ENCODE measurements at regions not wholly inside any gene's neighbourhood (a gene's known extent, or its start where the extent isn't known, plus 50 kb on each side); places are given as distances from the start of the nearest gene placed in this dataset.
A peak's percentile ranks its signal among the peaks of the same experiment; 100 is the strongest.
"Not testable (repeated sequence)": the region's sequence is repeated elsewhere in the genome, so short reads cannot be mapped to it uniquely, and the experiment has no call there.

DNA sequence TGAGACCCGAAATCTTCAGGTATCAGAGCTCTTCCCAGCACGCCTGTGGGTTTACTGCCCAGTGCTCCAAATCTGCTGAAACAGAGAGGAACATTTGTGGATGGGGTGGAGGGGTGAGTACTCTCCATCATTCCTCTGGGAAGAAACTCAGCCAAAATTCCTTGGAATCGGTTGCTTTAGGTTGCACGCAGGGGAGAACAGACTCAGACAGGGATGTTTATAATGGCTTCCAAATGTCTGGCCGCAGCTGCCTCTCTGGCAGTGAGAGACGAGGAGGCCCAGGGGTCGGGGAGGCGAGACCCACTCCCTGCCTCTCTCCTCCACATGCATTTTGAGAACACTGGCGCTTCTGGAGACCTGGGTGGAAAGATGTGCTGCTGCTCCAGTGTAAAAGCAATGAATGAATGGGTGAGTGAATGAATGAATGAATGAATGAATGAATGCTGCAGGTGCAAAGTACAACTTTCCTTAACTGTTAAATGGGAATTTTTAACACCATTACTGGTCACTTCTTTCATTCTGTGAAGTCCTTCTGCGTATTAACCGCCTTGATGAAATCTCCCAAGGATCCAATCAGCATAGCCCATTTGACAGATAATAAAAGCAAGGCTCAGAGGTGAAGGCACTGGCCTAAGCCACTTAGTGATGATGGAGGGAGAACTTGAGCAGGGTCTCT, 437.4 kb downstream of the MIAT start:
- no peak for DNase-seq (ENCODE audit: low spot score)

DNA sequence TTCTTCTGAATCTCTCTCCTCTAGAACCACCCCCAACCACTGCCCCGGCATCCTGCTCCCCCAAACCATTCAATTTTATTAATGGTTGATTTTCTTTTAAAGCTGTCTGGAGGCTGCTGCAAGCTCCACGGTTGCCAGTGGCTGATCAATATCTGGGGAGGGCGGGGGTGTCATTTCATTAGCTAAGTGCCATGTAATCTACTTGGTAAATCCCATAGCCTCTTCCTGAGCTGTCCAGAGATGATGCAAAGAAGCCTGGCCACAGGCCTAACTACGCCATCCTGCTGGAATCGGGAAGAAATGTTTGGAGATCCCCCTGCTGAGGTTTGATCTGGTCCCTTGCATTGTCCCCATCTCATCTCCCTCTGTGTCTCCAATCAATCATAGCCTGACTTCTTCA, 440.1 kb downstream of the MIAT start:
- DNase-seq (ENCODE audit: low spot score): no peak

DNA sequence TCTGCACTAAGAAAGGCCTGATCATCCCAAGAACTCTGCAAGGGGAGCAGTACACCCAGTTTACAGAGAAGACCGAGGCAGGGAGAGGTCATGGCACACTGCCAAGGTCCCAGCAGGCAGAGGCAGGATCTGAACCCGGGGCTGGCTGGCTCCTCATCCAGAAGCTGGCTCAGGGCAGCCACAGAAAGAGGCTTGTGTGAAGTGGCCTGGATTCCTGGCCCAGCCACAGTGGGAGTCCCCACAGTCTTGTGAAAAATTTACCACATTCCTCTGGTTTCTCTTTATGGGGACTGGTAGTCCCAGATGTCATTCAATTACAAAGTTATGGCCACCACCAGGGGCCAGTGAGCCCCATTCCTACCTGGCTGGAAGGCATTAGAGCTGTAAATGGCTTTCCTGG, 440.5 kb downstream of the MIAT start:
- no peak for DNase-seq (ENCODE audit: low spot score)

DNA sequence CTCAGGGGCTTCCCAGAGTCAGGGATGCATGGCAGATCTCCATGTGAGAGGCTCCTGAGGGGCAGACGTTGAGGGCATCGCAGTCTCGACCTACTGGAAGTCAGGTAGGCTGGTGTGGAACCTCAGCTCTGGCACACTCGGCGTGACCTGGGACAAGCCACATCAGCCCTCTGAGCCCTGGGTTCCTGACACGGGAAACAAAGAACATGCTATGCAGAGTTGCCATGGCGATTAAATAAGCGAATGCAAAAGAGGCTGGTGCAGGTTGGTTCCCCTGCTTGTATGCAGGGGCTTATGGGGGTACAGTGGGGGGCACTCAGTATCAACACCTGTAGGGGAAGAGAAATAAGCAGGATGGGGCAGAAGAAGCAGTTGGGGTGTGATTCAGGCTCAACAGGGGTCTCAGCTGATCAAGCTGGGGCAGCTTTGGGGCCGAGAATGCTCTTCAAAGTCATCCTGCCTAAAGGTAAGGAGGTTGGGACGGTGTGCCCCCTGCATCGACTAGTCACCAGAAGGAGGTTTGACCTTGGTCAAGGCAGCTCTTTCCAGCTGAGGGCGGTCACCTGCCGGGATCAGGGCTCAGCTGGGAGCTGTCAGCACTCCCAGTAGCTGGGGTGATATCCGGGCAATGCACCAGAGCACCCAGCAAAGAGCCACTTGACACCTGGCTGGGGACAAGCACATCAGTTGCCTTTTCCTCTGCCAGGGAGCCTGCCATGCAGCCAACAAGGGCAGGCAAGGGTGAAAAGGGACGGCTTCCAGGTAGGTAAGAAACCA, 442.7 kb downstream of the MIAT start:
- DNase-seq (ENCODE audit: low spot score): no peak

DNA sequence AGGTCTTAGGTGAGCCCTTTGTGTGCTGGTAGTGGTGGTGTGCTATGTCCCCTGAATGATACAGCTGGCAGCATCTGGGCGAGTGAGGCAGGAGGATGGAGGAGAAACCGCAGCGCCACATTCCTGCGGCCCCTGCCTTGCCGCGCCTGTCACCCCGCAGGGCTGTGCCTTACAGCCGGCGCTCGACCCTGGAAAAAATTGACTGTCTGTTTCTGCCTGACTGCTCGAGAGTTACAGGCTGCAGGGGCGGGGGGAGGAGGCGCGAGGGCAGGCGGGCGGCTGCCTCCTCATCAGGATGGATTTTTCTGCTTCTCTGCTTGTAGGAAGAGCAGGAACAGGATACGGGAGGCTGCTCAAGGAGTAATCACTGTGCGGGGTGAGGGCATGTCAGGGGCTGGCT, 443.4 kb downstream of the MIAT start:
- DNase-seq (ENCODE audit: low spot score): no peak

DNA sequence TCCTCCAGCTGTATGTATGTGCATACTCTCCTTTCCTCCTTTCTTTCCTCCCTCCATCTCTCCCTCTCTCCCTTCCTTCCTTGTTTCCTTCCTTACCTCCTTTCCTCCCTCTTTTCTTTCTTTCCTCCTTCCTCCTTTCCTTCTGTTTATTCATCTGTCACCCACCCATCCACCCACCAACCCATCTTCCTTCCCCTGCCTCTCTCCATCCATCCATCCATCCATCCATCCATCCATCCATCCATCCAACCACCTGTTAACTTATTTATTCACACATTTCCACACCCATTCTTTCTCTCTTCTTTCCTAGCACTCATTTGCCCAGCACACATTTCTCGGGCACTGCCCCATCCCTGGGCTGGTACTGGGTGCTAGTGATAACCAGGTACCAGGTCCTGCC, 443.9 kb downstream of the MIAT start:
- no peak for DNase-seq (ENCODE audit: low spot score)

DNA sequence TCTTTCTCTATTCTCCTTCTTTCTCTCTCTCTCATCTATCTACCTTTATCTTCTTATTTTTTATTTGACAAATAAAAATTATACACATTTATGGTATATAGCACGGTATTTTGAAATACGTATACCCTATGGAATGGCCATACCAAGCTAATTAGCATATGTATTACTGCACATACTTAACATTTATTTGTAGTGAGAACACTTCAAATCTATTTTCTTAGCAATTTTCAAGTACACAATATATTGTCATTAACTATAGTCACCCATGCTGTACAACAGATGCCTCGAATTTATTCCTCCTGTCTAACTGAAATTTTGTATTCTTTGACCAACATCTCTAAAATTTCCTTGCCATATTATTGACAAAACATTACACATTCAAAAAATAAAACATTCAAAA, 447.1 kb downstream of the MIAT start:
- no peak for DNase-seq (ENCODE audit: low spot score)

DNA sequence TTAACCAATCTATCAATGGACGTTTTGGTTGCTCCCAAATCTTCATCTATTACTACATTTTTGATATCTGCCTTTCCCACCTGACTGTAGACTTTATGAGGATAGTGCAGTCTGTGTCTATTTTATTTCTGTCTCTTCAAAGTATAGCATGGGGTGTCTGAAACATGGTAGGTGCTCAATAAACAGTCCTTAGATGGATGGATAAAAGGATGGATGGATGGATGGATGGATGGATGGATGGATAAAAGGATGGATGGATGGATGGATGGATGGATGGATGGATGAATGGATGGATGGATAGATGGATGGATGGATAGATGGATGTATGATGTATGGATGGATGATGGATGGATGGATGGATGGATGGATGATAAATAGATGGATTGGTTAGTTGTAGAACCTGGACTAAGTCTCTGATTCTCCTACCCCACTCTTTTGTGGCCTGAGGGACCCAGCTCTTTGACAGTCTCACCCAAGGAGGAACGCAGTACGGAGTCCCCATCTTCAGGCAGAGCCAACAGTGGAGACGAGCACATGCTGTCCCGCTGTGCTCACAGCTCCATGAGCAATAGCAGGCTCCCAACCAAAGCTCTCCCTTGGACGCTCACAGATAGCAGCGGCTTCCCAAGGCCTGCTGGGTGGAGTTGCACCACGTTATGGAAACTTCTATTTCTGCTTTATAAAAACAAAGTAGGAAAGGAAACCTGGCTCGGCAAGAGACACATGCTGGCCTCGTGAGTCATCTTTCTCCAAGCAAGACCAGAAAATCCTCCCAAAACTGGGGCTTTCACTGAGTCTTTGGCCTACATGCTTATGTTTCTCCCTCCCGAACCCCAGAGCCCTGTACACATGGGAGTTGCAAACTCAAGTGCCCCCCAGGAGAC, 448.0 kb downstream of the MIAT start:
- DNase-seq (ENCODE audit: low spot score): no peak

DNA sequence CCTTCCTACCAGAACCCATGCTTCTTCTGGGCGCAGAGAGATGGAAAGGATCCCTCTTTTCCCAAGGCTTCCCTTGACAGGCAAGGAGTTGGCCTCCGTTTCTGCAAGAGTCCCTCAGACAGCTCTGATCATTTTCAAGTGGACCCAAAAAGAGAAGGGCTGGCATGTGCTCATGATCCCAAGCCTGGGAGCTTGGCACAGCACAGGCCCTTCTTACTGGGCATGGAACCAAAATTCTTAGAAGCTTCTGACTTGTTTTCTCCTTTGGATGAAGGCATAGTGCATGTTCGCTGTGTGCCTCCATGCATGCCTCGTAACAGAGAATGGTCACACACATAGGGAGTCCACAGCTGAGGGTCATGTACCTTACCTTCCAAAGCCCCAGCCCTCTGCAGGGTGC, 449.6 kb downstream of the MIAT start:
- DNase-seq (ENCODE audit: low spot score): no peak

DNA sequence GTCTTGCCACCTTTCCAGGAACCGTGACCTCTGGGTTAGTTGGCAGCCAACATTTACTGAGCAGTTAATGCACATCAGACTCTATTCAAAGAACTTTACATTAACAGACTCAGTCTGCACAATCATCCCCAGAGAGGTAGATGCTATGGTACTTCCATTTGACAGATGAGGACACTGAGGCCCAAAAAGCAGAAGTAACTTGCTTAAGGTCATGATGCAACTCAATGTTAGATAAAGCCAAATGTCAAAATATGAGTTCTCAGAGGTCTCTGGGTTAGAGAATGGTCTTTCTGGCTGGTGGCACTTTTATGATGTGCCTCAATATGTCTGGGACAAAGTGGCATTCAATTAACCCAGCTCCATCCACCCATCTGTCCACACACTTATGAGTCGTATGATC, 450.0 kb downstream of the MIAT start:
- DNase-seq (ENCODE audit: low spot score): no peak

DNA sequence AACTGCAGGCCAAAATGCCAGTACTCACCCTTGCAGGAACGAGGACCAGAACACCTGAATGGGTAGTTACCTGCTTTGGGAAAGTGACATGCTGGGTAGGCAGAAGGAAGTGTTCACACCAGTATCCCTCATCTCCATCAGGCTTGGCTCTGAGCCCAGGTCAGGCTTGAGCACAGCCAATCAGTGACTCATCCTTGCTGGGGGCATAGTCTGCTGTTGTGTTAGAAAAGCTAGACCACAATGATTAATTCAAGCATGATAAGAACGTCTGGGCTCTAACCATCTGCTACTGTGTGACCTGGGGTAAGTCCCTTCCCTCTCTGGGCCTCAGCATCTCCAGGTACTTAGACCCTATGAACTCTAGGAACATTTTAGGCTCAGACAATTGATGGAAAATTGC, 450.4 kb downstream of the MIAT start:
- DNase-seq (ENCODE audit: low spot score): no peak

DNA sequence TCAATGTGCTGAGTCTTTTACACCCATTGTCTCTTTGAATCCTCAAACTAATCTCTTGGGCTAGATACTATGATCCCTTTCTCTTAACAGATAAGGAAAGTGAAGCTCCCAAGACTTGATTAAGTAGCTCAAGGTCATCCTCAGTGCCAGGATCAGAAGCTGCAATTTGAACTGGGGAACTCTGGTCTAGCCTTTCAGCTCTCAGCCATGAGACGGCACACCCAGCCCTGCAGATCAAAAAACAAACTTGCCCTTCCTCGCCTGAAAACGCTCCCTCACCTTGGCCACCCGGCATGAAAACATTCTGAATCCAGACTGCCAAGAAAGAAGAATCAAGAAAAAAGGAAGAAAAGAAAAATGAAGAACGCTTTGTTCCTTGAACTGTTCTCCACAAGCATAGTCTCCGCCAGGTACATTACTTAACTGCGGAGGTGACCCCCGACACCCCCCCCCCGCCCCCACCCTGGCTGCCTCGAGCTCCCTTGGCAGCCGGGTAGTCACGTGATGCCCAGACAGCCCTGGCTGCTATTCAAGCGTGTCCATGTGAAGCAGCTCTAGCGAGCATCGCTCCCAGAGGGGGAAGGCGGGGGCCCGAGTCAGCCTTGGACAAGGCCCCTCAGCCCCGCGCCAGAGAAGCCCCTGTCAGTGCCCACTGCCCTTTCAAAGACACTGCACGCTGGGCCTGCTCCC, 451.2 kb downstream of the MIAT start:
- no peak for DNase-seq (ENCODE audit: low spot score)

DNA sequence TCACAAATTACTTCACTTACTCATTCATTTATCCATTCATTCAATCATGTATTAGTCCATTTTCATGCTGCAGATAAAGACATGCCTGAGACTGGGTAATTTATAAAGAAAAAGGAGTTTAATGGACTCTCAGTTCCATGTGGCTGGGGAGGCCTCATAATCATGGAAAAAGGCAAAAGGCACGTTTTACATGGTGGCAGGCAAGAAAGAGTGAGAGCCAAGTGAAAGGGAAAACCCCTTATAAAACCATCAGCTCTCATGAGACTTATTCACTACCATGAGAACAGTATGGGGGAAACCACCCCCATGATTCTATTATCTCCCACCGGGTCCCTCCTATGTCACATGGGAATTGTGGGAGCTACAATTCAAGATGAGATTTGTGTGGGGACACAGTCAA, 452.0 kb downstream of the MIAT start:
- DNase-seq (ENCODE audit: low spot score): not testable (repeated sequence)

DNA sequence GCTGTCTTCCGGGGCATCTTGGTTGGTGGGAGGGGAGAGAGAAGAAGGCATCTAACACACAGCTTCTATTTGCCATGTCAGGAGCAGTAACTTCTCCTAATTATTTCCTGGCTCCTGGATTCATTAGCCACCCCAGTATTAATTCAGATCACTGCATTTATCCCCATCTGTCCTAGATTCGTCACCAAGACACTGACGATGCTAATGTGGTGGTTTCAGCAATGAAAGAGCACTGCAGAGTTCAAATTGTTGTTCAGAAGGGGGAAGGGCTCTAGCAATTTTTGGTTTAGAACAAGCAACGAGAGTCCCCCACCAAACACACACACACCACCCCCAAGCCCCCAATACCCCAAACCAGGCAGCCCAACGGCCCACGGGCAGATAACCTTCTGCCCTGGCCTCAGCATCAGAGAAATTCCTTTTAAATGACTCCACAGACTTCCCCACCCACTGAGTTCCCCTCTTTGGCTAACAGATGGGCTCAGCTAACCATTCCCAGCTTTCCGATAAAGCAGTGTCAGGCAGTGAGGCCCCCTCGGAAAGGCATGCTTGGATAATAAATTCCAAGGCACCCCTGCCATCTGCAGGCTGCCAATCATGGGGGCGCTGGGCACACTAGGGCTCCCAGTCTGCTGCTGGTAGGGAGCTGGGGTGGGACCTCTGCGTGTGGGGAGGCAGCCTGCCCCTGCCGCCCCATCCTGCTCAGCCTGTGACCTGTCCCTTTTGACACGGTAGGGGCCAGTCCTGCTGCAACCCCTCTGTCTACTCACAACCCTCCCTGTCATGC, 453.5 kb downstream of the MIAT start:
- no peak for DNase-seq (ENCODE audit: low spot score)

DNA sequence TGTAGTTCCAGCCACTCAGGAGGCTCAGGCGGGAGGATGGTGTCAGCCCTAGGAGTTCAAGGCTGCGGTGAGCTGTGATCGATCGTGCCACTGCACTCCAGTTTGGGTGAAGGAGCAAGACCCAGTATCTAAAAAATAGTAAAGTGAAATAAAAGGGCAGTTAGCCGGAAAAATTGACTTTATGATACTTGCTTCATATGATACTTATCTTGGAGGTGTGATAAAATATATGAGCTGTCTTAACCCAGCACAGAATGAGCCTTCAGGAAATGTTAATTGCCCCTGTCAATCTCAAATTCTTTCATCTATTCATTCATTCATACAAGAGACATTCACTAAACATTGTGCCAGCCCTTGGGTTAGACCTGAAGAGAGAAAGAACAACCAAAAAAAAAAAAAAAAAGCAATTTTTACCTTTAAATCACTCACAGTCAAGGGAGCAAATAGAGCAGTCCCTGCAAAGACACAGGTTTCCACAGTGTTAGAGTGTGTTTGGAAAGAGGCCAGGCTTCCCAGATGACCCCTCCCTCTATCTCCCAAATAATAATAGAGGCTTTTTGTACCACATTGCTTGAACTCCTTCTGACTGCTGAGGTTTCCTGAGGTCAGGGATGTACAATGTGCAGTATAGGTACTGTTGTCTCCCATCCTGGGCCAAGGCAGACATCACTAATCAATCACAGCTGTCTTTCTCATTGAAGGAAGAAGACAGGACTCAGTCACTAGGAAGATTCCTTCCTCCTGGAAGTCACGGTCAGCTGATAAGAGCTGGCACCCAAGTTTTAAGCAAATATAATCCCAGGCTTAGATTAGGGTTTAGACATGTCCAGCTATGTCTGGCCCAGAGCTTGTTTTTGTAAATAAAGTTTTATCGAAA, 454.6 kb downstream of the MIAT start:
- DNase-seq (ENCODE audit: low spot score): no peak

DNA sequence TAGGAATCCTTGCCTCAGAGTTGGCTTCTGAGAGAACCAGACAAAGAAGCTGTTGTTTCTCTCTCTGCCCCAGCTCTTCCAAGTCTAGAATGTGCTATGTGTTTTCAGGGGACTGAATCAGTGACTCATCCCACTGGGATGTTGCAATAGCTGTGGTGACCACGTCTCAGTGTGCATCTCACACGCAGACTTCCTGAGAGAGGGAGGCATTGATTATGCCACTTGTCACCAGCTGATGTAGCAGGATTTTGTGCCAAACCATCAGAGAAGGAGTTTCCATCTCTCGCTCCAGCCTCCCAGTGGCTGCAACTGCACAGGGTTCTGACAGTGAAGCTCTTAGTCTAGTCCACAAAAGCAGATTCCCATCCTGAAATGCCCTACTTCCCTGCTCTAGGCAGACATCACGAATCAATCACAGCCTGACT, 455.8 kb downstream of the MIAT start:
- DNase-seq (ENCODE audit: low spot score): peak; percentile 28

DNA sequence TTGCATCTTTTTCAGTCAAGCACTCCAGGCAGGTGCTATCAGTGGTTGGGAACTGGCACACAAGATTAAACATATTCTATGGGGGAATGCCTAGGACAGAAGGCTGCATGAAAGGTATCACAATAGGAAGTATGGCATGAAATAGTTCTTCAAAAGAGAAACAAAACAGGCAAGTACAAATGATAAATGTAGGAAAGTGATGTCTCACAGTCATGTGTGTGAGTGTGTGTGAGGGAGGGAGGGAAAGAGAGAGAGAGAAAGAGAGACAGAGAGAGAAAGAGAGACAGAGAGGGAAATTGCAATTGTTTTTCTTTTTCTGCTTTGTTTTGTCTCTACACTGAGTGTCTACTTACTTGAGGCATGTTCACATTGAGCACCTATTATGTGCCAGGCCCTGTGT, 456.3 kb downstream of the MIAT start:
- DNase-seq (ENCODE audit: low spot score): no peak

DNA sequence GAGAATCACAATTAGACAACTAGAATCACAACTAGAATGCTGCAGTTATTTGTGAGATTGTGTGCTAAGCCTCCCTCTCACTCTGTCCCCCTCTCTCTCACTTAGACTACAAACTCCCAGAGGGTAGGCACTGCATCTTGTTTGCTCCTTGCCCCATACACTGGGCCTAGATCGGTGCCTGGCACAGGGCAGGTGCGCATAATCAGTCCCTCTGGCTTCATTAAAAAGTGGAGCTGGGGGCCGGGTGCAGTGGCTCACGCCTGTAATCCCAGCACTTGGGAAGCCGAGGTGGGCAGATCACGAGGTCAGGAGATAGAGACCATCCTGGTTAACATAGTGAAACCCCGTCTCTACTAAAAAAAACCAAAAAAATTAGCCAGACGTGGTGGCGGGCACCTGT, 456.8 kb downstream of the MIAT start:
- DNase-seq (ENCODE audit: low spot score): no peak

DNA sequence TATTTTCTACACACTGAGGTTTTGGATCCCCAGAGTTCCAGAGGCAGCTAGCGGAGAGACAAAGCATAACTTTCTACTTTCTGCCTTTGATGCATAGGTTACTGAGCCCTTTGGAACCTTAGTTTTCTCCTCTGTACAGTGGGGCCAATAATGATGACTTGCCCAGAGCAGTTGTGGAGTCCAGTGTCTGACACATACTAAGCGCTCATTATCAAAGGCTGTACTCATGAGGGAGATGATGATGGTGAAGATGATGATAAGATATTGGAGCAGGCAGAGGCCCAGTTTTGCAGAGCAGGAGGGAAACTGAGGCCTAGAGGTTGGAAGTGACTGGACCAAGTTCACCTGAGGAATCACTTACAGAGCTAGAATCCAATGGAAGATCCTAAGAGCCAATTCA, 458.0 kb downstream of the MIAT start:
- no peak for DNase-seq (ENCODE audit: low spot score)

DNA sequence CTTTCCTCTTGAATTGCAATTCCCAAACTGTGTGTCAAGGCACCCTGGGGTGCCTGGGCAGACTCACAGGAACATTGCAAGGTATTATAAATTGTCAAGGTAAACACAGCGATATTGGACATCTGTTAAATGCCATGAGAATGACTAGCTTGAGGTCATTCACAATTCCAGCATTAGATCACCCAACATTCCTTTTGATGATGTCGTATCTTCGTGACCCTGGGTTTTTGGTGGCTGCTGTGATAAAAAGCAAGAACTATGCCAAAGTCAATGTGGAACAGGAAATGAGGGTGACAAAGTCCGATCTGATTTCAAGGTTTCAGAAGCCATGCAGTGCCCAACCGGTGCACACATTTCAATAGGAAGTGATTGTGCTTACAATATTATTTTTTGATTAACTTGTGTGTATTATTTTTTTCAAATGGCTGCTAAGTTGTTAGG, 458.4 kb downstream of the MIAT start:
- no peak for DNase-seq (ENCODE audit: low spot score)

Data from activated CD4-positive, alpha-beta T cell treated with anti-CD3 and anti-CD28 coated beads, Interleukin-2, Interleukin-4, amounts not matched to agents 100 ng/mL and 50 ng/mL, durations not matched to agents 16 hours and 8 hours (primary cell).